Neural progenitor cell (in vitro differentiated cells): ENCODE measurements at regions not wholly inside any gene's neighbourhood (a gene's known extent, or its start where the extent isn't known, plus 50 kb on each side); places are given as distances from the start of the nearest gene placed in this dataset.
A peak's percentile ranks its signal among the peaks of the same experiment; 100 is the strongest.
"Not testable (repeated sequence)": the region's sequence is repeated elsewhere in the genome, so short reads cannot be mapped to it uniquely, and the experiment has no call there.

Source experiments
- DNase-seq: peaks from one replicate; pipeline ENCODE4 v3.0.0-alpha.2; 2016; ENCODE audit warnings: low spot score
- H2AFZ ChIP-seq: fragments of 200-600 bp; sonication (generic); replicated peaks from 2 replicates; pipeline ENCODE4 v1.6.1; 2016; ENCODE audit warnings: antibody characterized with exemption
- H3F3A ChIP-seq: fragments of 200-600 bp; sonication (generic); 2 replicates; pipeline ENCODE4 v1.6.1; 2016; ENCODE audit warnings: antibody characterized with exemption, low read depth
- H3K27ac ChIP-seq: fragments of 200-600 bp; sonication (generic); 2 replicates; pipeline ENCODE4 v1.5.1; 2016; ENCODE audit warnings: mild to moderate bottlenecking
- H3K27me3 ChIP-seq: fragments of 200-600 bp; sonication (generic); 2 replicates; pipeline ENCODE4 v1.6.1; 2016; ENCODE audit warnings: mild to moderate bottlenecking, moderate library complexity
- H3K36me3 ChIP-seq: fragments of 200-600 bp; sonication (generic); 2 replicates; pipeline ENCODE4 v1.5.1; 2016
- H3K4me1 ChIP-seq: fragments of 200-600 bp; sonication (generic); 2 replicates; pipeline ENCODE4 v1.6.1; 2016; ENCODE audit warnings: mixed run types
- H3K4me2 ChIP-seq: fragments of 200-600 bp; sonication (generic); 2 replicates; pipeline ENCODE4 v1.6.1; 2016
- H3K4me3 ChIP-seq: fragments of 200-600 bp; sonication (generic); 2 replicates; pipeline ENCODE4 v1.5.1; 2016
- H3K79me2 ChIP-seq: fragments of 200-600 bp; sonication (generic); 2 replicates; pipeline ENCODE4 v1.6.1; 2016; ENCODE audit warnings: low read depth
- H3K9ac ChIP-seq: fragments of 200-600 bp; sonication (generic); 2 replicates; pipeline ENCODE4 v1.6.1; 2016
- H3K9me3 ChIP-seq: fragments of 200-600 bp; sonication (generic); 2 replicates; pipeline ENCODE4 v1.5.1; 2016; ENCODE audit warnings: low read depth
- H4K20me1 ChIP-seq: fragments of 200-600 bp; sonication (generic); 2 replicates; pipeline ENCODE4 v1.6.1; 2016; ENCODE audit warnings: low read depth
- H3K27ac Mint-ChIP-seq: 3 replicates; pipeline ENCODE4 v1.8.0; 2021; ENCODE audit warnings: mixed read lengths
- H3K27me3 Mint-ChIP-seq: 2 replicates; pipeline ENCODE4 v1.8.0; 2022; ENCODE audit warnings: low read depth, mild to moderate bottlenecking, inconsistent platforms, moderate library complexity, mixed read lengths; ENCODE audit not compliant: insufficient read depth
- H3K36me3 Mint-ChIP-seq: 3 replicates; pipeline ENCODE4 v1.8.0; 2021; ENCODE audit warnings: mixed read lengths
- H3K4me1 Mint-ChIP-seq: 3 replicates; pipeline ENCODE4 v1.8.0; 2021; ENCODE audit warnings: mixed read lengths
- H3K4me3 Mint-ChIP-seq: 3 replicates; pipeline ENCODE4 v1.8.0; 2021; ENCODE audit warnings: mild to moderate bottlenecking, moderate library complexity, mixed read lengths
- H3K9me3 Mint-ChIP-seq: 3 replicates; pipeline ENCODE4 v1.8.0; 2020; ENCODE audit warnings: mixed read lengths
- CTCF ChIP-seq: fragments of 200-600 bp; sonication (generic); IDR thresholded peaks from 2 replicates; pipeline ENCODE4 v1.5.1; 2017; ENCODE audit warnings: antibody characterized with exemption, mild to moderate bottlenecking

- peak; percentile 55 for TF ChIP-seq CTCF
- not testable (repeated sequence) for H2AFZ ChIP-seq, H4K20me1 ChIP-seq, H3K9ac ChIP-seq, H3F3A ChIP-seq, H3K27ac Mint-ChIP-seq, H3K4me3 ChIP-seq, H3K4me1 ChIP-seq, H3K79me2 ChIP-seq, H3K4me2 ChIP-seq, H3K27me3 Mint-ChIP-seq, H3K4me3 Mint-ChIP-seq, DNase-seq, H3K36me3 ChIP-seq, H3K27ac ChIP-seq, H3K27me3 ChIP-seq, H3K36me3 Mint-ChIP-seq, H3K4me1 Mint-ChIP-seq
- peaks cover 16% of the 10 kb centered on the region for H3K9me3 Mint-ChIP-seq
- H3K9me3 ChIP-seq, result peaks cover 75% of the 10 kb centered on the region
Observed at GRCh38 chr15:20194591-20195198, 346.9 kb downstream of the GOLGA6L6 start.

DNA sequence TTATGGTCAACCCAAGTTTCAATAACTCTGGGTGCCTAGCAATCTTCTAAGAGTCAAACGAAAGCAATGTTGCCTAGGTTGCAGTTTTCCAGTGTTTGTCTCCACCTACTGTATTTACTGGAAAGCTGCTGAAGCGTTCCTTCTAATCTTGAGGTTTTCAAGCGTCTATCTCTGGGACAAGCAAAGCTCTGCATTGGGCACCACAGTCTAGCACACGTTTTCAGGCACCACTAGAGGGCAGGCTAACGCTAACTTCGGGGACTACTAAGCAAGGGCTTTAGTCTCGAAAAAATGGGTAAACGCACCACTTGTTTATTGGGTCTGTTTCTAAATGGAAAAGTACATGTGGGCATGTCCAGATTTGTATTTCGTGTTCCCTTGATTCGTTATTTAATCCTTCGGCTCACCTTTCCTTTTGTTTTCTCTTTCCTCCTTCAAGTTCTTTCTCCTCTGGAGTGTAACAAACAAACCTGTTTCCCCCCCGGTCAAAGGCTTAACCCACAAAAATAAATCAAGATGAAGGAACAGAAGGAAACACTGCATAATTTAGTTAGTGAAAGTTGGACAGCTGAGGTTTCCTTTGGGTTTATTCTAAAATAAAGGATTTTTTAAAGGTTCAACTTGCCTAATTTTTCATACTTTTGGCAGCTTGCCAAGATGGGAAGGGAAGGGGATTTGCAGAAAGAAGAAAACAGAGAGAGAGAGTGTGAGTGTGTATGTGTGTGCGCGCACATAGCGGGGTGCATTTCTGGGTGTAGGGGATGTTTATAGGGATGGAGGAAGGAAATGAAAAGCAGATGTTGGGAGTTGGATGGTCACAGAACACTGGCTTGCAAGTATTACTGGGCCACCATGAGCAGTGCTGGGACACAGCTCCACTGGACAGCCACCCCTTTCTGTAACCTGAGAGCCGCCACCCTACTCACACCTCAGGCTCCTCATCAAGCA is 348.3 kb downstream of the GOLGA6L6 start:
- not testable (repeated sequence) for H3K9ac ChIP-seq, H3K36me3 ChIP-seq, H3K79me2 ChIP-seq, H3K27ac Mint-ChIP-seq, H3K4me3 Mint-ChIP-seq, H3K36me3 Mint-ChIP-seq, H3F3A ChIP-seq, H3K27me3 ChIP-seq, H3K27ac ChIP-seq, DNase-seq, H2AFZ ChIP-seq, H3K27me3 Mint-ChIP-seq, H3K4me3 ChIP-seq, H4K20me1 ChIP-seq, H3K4me1 ChIP-seq, H3K4me1 Mint-ChIP-seq, H3K4me2 ChIP-seq
- peaks cover 19% of the 10 kb centered on the region for H3K9me3 Mint-ChIP-seq
- peaks cover 81% of the 10 kb centered on the region for H3K9me3 ChIP-seq
- peak; percentile 43 for TF ChIP-seq CTCF

GRCh38 chr15:20191508-20192125 is 350.0 kb downstream of the GOLGA6L6 start:
- H3K4me1 Mint-ChIP-seq, H3K36me3 ChIP-seq, DNase-seq, H3K4me1 ChIP-seq, H3K9ac ChIP-seq, H3K79me2 ChIP-seq, H3K27ac Mint-ChIP-seq, H3K4me2 ChIP-seq, H3K4me3 Mint-ChIP-seq, H3K27me3 ChIP-seq, H3K27me3 Mint-ChIP-seq, H2AFZ ChIP-seq, H3K36me3 Mint-ChIP-seq, H3K4me3 ChIP-seq, H3F3A ChIP-seq, H3K27ac ChIP-seq, H4K20me1 ChIP-seq: not testable (repeated sequence)
- H3K9me3 ChIP-seq, result peaks cover 80% of the 10 kb centered on the region
- peaks cover 19% of the 10 kb centered on the region for H3K9me3 Mint-ChIP-seq

DNA sequence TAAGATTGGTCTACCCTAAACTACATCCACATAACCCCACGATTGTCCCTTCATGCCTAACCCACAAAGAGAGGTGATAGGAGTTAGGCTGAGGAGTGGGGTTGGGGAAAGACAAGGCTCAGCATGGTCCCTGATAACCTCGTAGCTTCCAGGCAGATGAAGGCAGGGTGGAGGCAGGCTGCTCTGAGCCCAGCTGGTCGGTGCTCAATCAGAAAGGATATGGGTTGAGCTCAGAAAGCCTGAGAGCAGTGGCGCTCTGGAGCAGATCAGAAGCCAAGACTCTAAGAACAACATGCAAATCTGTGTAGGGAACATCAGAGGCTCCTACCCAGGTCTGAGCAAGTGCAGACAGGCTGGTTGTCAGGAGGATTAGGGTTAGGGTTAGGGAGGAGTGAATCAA is 353.0 kb downstream of the GOLGA6L6 start:
- H3K9me3 ChIP-seq, result peaks cover 55% of the 10 kb centered on the region
- not testable (repeated sequence) for H3K79me2 ChIP-seq, H3K4me3 Mint-ChIP-seq

GRCh38 chr15:20187370-20188355 is 353.9 kb downstream of the GOLGA6L6 start:
- not testable (repeated sequence) for H3K9ac ChIP-seq, H3K79me2 ChIP-seq, H3K4me1 Mint-ChIP-seq, H3F3A ChIP-seq, H4K20me1 ChIP-seq, H3K4me3 ChIP-seq, H3K27me3 Mint-ChIP-seq, H3K27ac Mint-ChIP-seq, H3K27me3 ChIP-seq, H3K4me2 ChIP-seq, H2AFZ ChIP-seq, H3K4me3 Mint-ChIP-seq, H3K27ac ChIP-seq, DNase-seq, H3K36me3 ChIP-seq, H3K36me3 Mint-ChIP-seq, H3K4me1 ChIP-seq
- peaks cover 23% of the 10 kb centered on the region for H3K9me3 Mint-ChIP-seq
- peaks cover 46% of the 10 kb centered on the region for H3K9me3 ChIP-seq

More for the DNA sequence above, 353.0 kb downstream of the GOLGA6L6 start:
- not testable (repeated sequence) for H3K4me2 ChIP-seq, H2AFZ ChIP-seq, H3K4me1 ChIP-seq, H3K27ac ChIP-seq, H3K4me1 Mint-ChIP-seq, H3K27me3 ChIP-seq, H3K4me3 ChIP-seq, H3K36me3 Mint-ChIP-seq, H3K9ac ChIP-seq, H3K27ac Mint-ChIP-seq, H3F3A ChIP-seq, H3K36me3 ChIP-seq, H3K27me3 Mint-ChIP-seq, H4K20me1 ChIP-seq, DNase-seq
- peaks cover 23% of the 10 kb centered on the region for H3K9me3 Mint-ChIP-seq

- H3K9me3 ChIP-seq, result peaks cover 22% of the 10 kb centered on the region
- not testable (repeated sequence) for H3F3A ChIP-seq, H3K27me3 Mint-ChIP-seq, H3K4me3 Mint-ChIP-seq, H4K20me1 ChIP-seq, DNase-seq, H3K27ac Mint-ChIP-seq, H3K4me1 Mint-ChIP-seq, H3K9me3 Mint-ChIP-seq, H2AFZ ChIP-seq, H3K79me2 ChIP-seq, H3K36me3 Mint-ChIP-seq, H3K36me3 ChIP-seq, H3K27me3 ChIP-seq, H3K9ac ChIP-seq, H3K27ac ChIP-seq, H3K4me3 ChIP-seq, H3K4me2 ChIP-seq, H3K4me1 ChIP-seq
Observed at GRCh38 chr15:20184879-20185278, 356.7 kb downstream of the GOLGA6L6 start.
